ENCODE measurements at regions not wholly inside any gene's neighbourhood (a gene's known extent, or its start where the extent isn't known, plus 50 kb on each side); places are given as distances from the start of the nearest gene placed in this dataset.

GRCh38 chr2:236965021-236965840 lies 120.5 kb upstream of the COPS8 start:
- H3K4me1 ChIP-seq (ENCODE audit: insufficient read depth): peaks cover 20% of the 10 kb centered on the region
- H3K27me3 ChIP-seq: no peaks in the 10 kb centered on the region
- H3K36me3 ChIP-seq (replicated peaks; ENCODE audit: insufficient read depth, low read depth): no peaks in the 10 kb centered on the region
- H3K9me2 ChIP-seq (replicated peaks; ENCODE audit: insufficient read depth): no peaks in the 10 kb centered on the region
- H4K20me1 ChIP-seq (ENCODE audit: insufficient read depth, poor library complexity, severe bottlenecking): no peaks in the 10 kb centered on the region
- no peak overlapping the region for H2AFZ ChIP-seq
- no peaks in the 10 kb centered on the region for H3K79me2 ChIP-seq
- H3K4me2 ChIP-seq: no peak overlapping the region
- no peaks in the 10 kb centered on the region for H3K9me3 ChIP-seq (ENCODE audit: low read depth)
- no peak overlapping the region for H3K27ac ChIP-seq
- no peak overlapping the region for H3K4me3 ChIP-seq
- no peak for DNase-seq (ENCODE audit: low spot score)
- TF ChIP-seq CTCF (IDR thresholded peaks at IDR 0.05; ENCODE audit: poor library complexity): no peak
- no peak for TF ChIP-seq EZH2 (IDR thresholded peaks at IDR 0.05; ENCODE audit: borderline replicate concordance)
- TF ChIP-seq EZH2phosphoT487 (IDR thresholded peaks at IDR 0.05; ENCODE audit: low read depth, severe bottlenecking, unreplicated experiment): no peak
- 86% methylated on average over 13 of the region's 13 CpGs for WGBS (ENCODE audit: low lambda C conversion rate, missing lambda C conversion rate)

- Histone ChIP-seq H3K36me3 (replicated peaks; ENCODE audit: insufficient read depth, low read depth) (no peaks in the 10 kb centered on the region), H3K4me3 (no peak overlapping the region), H3K4me1 (ENCODE audit: insufficient read depth) (peaks cover 23% of the 10 kb centered on the region), H3K9me2 (replicated peaks; ENCODE audit: insufficient read depth) (no peaks in the 10 kb centered on the region), H3K4me2 (no peak overlapping the region), H3K27me3 (no peaks in the 10 kb centered on the region), H2AFZ (no peak overlapping the region), H4K20me1 (ENCODE audit: insufficient read depth, poor library complexity, severe bottlenecking) (no peaks in the 10 kb centered on the region), H3K27ac (no peak overlapping the region), H3K9me3 (ENCODE audit: low read depth) (no peaks in the 10 kb centered on the region), H3K79me2 (no peaks in the 10 kb centered on the region)
- no peak for TF ChIP-seq EZH2phosphoT487 (IDR thresholded peaks at IDR 0.05; ENCODE audit: low read depth, severe bottlenecking, unreplicated experiment)
- no peak for TF ChIP-seq CTCF (IDR thresholded peaks at IDR 0.05; ENCODE audit: poor library complexity)
- TF ChIP-seq EZH2 (IDR thresholded peaks at IDR 0.05; ENCODE audit: borderline replicate concordance): no peak
- no peak for DNase-seq (ENCODE audit: low spot score)
- 54% methylated on average over 1 of the region's 1 CpG for WGBS (ENCODE audit: low lambda C conversion rate, missing lambda C conversion rate)
Measured at GRCh38 chr2:236965841-236966096, 119.9 kb upstream of the COPS8 start.

- H3K79me2 ChIP-seq: no peaks in the 10 kb centered on the region
- no peaks in the 10 kb centered on the region for H3K27me3 ChIP-seq
- no peaks in the 10 kb centered on the region for H4K20me1 ChIP-seq (ENCODE audit: insufficient read depth, poor library complexity, severe bottlenecking)
- TF ChIP-seq CTCF (IDR thresholded peaks at IDR 0.05; ENCODE audit: poor library complexity): no peak
- no peak for TF ChIP-seq EZH2 (IDR thresholded peaks at IDR 0.05; ENCODE audit: borderline replicate concordance)
- no peak for TF ChIP-seq EZH2phosphoT487 (IDR thresholded peaks at IDR 0.05; ENCODE audit: low read depth, severe bottlenecking, unreplicated experiment)
- no peak overlapping the region for H3K4me3 ChIP-seq
- H3K4me1 ChIP-seq (ENCODE audit: insufficient read depth): peaks cover 40% of the 10 kb centered on the region
- H3K9me2 ChIP-seq (replicated peaks; ENCODE audit: insufficient read depth): no peaks in the 10 kb centered on the region
- H3K4me2 ChIP-seq: no peak overlapping the region
- no peak for DNase-seq (ENCODE audit: low spot score)
- peak overlapping the region; percentile 88 for H3K27ac ChIP-seq
- 78% methylated on average over 4 of the region's 4 CpGs for WGBS (ENCODE audit: low lambda C conversion rate, missing lambda C conversion rate)
- H3K36me3 ChIP-seq (replicated peaks; ENCODE audit: insufficient read depth, low read depth): no peaks in the 10 kb centered on the region
- no peak overlapping the region for H2AFZ ChIP-seq
- no peaks in the 10 kb centered on the region for H3K9me3 ChIP-seq (ENCODE audit: low read depth)
Measured at GRCh38 chr2:236967499-236967783, 118.2 kb upstream of the COPS8 start.
